ENCODE measurements at regions not wholly inside any gene's neighbourhood (a gene's known extent, or its start where the extent isn't known, plus 50 kb on each side); places are given as distances from the start of the nearest gene placed in this dataset.
"Not testable (repeated sequence)": the region's sequence is repeated elsewhere in the genome, so short reads cannot be mapped to it uniquely, and the experiment has no call there.

DNA sequence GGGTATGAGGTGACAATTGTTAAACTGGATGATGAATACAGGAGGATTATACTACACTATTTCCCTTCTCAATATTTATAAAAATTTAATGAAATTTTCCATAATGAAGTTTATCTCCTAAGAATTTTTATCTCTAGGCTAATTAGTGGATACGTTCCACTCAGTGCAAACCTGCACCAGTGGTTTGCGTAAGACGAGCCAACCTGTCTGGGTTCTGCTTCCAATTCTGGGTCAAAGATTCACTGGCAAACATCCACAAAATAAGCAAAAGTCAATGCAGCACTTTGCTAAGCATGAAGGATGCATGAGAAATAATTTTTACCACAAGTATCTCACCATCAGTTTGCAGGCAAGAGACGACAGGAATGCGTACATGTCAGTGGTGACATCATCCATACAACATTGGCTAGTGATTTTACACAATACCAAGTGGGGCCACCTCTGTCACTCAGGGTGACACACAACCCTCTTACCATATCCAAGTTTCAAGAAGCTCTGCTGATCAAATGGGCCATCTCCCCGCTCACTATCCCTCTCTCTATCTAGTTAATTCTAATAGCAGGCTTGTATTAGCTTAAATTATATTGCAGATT is 51.7 kb downstream of the FAM50B start:
- DNase-seq (ENCODE audit: low read depth in 3 of 3, low spot score in 1 of 3): no peak

DNA sequence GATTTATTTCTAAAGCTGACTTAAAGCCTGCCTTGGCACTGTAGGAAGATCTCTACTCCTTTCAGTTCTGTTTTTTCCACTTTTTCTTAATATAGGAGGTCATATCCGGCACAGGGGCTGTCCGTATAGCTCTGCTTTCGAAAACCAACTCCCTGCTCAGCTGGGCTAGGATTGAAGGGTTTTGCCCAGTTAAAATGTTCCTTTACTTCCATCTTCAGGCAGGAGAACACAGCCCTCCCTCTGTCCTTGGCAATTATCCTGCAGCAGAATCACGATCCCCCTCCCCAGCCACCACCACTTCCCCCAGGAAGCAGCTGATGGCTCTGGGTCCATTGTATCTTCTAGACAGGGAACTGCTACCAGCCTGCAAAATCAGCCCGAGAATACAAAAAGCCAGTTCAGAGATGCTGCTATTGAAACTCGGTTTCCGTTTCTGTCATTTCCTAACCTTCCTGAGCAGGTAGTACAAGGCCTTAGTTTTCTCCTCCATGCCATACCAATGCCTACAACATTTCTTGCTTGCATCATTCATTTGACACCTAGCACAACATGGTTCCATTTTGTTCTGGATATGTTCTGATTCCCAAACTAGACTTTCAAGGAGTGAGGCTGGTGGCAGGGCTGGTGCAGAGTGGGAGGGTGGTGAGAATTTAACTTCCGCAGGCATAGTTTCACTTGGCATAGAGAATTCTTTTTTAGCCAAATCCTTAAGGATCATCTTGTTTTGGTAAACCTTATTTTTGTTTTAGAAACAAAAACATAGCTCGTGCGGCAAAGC is 53.9 kb downstream of the FAM50B start:
- DNase-seq (ENCODE audit: low read depth in 3 of 3, low spot score in 1 of 3): no peak

DNA sequence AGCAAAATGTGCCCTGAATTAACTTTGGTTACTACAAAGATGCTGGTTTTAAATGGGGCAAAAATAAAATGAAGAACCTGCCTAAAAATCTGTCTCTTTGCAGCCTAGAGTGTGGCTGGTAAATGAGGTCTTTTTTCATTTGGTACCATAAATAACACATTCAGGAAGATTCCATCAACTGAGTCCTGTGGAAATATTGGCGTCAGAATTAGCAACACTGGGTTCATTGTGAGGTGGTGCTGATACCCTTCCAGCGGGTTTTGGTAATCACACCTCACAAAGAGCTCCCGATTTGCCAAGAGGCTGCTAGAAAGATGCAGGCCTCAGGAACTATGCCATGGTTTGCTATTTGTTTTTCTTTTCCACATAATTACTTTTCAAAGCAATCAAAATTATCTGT is 55.3 kb downstream of the FAM50B start:
- no peak for DNase-seq (ENCODE audit: low read depth in 3 of 3, low spot score in 1 of 3)

DNA sequence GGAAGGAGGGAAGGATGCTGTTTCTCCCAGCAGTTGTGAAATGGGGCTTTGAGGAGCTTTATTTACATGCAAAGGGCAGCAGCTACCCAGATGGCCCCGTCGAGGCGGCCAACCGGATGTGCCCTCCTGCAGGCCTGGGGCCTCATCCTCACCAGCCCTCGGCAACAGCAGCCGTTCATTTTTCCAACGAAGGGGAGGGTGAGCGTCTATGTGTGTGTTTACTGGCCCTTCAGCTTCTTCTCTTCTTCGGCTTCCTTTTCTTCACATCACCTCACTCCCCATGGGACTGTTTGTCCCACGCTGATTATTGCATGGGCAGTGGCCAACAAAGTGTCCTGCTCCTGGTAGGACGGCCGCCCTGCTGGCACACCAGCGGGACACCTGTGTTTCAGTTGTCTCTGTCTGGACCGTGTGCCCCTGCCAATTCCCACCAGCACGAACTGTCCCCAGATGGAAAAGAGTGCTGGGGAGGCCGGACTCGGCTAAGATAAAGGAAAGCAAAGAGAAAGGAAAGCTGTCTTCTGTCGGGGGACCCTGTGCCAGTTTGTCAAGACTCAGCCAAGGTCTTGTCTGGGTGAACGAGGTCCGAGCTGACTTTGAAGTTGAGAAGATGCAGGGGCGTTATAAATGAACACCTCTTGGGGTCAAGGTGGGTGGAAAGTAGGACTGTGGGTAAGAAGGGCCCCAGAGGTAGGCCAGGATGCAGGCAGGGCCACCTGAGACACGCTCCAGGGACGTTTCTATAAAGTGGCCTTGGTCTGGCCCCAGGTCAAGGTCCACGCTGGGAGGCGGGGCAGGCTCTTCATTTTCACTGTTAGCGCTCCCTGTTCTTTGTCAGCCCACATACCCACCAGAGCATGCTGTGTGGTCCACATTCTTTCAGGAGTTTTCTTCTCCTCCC is 57.0 kb downstream of the FAM50B start:
- DNase-seq (ENCODE audit: low read depth in 3 of 3, low spot score in 1 of 3): no peak

DNA sequence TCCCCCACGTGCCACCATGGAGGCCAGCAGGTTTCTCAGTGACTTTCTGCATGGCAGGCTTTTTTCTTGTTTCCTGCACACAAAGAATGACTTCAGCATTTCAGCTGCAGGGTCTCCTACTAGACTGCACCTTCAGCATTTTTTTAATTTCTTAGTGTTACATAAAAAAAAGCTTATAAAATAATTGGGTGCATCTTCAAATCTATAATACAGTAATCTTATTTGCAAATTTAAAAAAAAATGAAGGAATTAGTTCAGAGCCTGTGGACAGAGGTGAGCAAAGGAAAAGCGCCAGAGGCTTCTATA is 57.6 kb downstream of the FAM50B start:
- no peak for DNase-seq (ENCODE audit: low read depth in 3 of 3, low spot score in 1 of 3)

DNA sequence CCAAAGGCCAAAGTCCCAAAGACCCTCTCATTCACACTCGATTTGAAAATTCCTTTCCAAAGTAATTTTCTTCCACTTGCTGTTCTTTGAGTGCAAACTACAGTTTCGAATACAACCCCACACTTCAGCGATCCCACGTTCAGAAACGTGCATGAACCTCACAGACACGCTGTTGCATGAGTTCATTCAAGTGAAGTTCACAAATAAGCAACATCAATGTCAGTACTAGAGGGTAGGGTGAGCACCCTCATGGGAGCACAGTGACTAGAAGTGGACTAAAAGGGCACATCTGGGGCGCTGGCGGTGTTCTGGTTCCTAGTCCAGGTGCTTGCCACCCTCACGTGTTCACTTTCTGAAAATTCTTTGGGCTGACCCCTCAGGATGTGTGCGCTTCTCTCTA is 59.0 kb downstream of the FAM50B start:
- no peak for DNase-seq (ENCODE audit: low read depth in 3 of 3, low spot score in 1 of 3)

DNA sequence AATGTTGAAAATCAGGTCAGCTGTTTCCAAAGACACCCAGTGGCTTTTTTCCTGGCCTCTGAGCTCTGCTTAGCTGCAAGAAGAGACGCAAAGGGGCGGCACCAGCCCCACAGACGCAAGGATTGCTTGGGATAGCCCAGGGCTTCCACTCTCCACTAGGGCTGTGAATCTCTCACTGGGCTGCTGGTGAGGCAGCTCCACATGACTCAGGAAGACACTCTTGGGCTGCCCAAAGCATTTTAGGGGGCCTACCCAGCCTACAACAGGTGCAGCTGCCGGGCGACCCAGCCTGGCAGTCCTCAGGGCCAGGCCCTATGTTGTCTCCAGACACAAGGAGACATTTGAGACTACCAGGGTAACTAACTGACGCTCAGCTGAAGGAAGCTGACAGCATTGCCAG is 59.8 kb downstream of the FAM50B start:
- no peak for DNase-seq (ENCODE audit: low read depth in 3 of 3, low spot score in 1 of 3)

DNA sequence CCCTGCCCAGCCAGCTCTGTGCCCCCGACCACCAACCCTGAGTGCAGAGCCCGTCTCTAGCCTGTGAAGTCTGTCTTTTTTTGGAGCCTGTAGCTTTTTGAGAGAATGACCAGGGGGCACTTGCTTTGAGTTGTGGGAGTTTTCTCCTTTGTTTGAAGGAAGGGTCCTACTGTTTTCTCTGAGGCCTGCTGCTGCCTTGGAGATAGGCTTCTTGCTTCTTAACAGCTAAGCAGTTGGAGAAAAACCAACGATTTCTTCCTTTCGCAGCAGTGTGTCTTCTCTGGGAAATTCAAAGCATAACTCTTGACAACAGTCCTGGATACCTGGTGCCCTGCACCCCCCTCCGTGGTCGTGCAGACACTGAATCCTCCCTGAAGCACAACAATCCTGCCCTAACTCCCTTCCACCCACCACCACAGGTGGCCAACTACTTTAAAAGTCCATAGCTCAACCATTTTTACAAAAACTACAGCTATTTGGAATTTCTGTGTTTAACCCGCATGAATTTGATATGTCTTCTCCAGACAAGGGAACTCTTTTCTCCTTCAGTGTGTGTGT is 61.0 kb downstream of the FAM50B start:
- no peak for DNase-seq (ENCODE audit: low read depth in 3 of 3, low spot score in 1 of 3)

DNA sequence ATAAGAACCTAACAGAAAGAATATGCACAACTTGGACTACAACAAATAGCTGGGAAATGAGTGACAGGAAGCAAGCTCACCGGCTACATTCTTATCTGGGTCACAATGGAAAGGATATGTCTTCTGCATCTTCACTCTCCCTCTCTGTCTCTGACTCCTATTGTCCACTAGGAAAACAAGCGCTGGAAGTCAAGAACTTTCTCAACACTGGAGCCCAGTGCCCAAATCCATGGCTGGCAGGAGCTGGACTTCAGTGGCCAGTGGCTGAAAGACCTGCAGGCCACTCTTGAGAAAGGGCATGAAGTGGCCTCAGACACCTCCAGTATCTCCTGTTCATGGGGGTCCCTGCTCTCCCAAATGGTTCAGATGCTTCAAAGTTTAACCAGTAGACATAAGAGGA is 62.0 kb downstream of the FAM50B start:
- no peak for DNase-seq (ENCODE audit: low read depth in 3 of 3, low spot score in 1 of 3)

DNA sequence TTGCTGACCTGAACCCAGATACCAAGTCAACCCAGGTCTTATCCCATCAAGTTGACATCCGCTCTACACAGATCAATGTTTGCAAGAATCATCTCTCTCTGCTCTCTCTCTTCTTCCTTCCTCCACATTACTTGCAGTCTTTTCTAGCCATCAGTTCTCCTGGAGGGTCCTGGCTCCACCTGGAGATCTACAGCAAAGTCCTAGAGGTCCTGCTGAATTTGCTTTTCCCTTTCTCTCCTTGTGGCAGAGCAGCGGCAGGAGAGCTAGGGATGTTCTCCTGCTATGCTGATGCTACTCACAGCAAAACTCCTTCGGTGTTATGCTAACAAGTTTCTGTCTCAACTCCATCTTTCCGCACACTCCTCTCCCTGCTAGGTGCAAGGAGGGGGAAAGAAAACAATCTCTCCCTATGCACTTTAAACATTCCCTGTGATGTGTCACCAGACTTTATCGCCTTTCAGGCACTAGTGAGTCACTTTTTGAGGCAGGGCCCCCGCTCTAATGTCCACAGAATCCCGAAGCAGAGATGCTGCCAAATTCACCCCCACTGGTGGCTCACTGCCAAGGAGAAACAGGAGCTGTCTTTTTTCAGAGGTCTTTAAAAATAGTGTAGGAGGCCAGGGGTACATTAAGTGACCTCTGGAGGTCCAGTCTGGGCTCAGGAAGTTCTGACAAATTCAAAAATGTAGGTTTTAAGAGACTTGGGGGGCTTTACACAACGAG is 62.6 kb downstream of the FAM50B start:
- DNase-seq (ENCODE audit: low read depth in 3 of 3, low spot score in 1 of 3): no peak

DNA sequence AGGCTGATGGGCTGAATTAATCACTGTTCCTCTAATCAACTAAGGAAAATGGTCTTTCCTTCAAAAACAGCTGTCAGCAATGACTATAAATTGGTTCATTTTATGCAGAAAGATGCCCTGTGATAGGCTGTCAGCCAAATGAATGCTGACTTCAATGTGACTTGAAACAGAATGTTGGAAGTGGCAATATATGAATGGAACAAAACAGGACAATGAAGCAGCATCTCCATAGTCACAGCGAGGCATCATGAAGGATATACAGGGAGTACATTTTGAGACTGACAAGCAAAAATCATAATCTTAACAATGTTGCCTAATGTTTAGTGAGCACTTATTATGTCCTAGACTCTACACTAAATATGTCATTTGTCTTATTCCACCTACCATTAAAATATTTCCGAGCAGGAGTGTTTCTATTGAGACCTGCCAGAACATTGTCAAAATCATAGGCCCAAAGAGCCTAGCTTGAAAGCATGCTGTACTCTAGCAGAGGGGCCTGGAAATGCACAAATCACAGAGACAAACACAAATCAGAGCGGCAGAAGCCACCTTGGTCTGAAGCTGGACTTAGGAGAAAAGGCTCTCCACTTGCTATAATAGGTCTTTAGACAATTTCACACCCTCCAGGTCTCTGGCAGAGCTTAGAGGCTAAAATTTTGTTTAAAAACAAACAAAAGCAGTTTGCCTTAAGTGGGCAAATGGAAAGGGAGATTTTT is 63.3 kb downstream of the FAM50B start:
- DNase-seq (ENCODE audit: low read depth in 3 of 3, low spot score in 1 of 3): no peak

DNA sequence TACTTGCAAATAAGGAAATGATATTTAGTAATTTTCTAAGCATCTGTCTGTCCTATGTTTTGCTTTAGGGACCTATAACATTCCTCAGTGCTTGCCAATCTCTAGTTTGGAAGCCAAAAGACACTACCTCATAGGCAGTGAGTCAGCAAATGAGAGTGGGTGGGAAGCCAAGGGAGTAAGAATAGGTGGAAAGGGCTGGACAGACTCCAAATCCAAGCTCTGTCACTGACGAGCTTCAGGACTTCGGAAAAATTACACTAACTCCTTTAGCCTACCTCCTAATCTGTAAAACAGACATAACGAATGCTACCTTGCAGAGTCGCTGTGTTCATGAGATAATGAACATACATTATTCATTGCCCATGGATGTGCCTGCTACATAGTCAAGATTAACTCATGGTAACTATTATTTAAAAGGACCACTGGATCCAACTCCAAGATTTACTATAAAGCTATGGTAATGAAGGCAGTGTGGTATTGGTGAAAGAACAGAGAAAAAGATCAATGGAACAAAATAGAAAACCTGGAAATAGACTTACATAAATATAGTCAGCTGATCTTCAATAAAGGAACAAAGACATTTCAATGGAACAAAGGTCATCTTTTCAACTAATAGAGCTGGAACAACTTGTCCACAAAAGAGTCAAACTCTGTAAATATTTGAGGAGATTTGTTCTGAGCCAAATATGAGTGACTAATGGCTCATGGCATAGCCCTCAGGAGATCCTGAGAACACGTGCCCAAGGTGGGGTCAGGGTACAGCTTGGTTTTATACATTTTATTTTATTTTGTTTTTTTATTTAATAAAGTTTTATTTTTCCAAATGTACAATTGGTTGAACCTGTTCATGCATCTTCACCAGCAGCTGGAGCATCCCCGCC is 64.1 kb downstream of the FAM50B start:
- DNase-seq (ENCODE audit: low read depth in 3 of 3, low spot score in 1 of 3): no peak

DNA sequence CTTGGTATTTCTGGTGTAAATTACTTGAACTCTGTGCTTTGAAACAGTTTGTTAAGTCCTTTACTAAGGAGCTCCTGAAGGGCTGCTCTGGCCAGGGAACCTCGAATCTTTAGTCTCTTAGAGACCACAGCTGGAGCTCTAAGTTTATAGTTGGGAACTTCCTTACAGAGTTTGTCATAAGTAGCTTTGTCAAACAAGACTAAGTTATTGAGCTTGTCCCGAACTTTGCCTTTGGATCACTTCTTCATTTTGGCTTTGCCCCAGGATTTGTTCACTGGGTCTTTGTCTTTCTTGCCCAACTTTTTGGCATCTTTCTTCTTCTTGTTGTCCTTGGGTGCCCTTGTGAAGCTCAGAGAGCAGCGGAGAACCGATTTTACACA is 64.8 kb downstream of the FAM50B start:
- no peak for DNase-seq (ENCODE audit: low read depth in 3 of 3, low spot score in 1 of 3)

DNA sequence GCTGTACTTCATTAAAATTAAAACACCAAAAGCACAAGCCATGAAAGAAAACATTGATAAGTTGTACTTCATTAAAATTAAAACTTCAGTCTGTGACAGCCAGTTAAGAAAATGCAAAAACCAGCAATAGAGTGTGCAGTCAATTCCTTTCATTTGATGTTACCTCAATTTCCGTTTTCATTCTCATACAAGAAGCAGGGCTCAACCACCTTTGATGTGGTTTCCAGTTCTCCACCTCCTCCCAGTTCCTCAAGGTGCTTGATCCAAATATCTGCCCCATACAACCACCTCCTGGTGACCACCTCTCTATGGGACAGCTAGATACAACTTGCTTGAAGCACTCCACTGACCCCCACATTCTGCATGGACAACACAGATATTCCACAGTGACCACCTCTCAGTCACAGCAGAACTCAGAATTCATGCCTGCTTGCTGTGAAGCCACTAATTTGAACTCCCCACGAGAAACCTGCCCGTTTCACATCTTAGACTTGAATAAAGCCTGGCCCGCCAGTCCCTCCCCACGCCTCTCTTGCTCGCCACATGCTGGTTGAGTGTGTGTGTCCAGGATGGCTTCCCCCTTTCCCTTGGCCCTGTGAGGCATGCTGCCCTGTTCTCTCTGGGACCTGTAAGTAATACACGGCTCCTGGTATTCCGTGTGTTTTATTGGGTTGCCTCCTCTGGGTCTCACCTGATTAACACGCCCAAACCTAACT is 66.1 kb downstream of the FAM50B start:
- DNase-seq (ENCODE audit: low read depth in 3 of 3, low spot score in 1 of 3): no peak

DNA sequence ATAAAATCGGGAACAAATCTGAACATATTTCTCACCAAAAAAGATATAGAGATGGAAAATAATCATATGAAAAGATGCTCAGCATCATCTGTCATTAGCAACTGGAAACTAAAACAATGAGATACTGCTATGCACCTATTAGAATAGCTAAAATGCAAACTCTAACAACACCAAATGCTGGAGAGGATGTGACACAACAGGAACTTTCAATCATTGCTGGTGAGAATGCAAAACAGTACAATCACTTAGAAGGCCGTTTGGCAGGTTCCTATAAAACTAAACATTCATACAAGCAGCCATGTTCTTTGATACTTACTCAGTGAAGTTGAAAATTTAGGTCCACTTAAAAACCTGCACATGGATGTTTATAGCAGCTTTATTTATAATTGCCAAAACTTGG is 67.0 kb downstream of the FAM50B start:
- no peak for DNase-seq (ENCODE audit: low read depth in 3 of 3, low spot score in 1 of 3)

DNA sequence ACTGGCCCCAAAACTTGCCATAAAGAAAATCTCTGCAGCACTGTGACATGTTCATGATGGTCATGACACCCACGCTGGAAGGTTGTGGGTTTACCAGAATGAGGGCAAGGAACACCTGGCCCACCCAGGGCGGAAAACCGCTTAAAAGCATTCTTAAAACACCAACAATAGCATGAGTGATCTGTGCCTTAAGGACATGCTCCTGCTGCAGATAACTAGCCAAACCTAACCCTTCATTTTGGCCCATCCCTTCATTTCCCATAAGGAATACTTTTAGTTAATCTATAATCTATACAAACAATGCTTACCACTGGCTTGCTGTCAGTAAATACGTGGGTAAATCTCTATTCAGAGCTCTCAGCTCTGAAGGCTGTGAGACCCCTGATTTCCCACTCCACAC is 67.6 kb downstream of the FAM50B start:
- DNase-seq (ENCODE audit: low read depth in 3 of 3, low spot score in 1 of 3): not testable (repeated sequence)

DNA sequence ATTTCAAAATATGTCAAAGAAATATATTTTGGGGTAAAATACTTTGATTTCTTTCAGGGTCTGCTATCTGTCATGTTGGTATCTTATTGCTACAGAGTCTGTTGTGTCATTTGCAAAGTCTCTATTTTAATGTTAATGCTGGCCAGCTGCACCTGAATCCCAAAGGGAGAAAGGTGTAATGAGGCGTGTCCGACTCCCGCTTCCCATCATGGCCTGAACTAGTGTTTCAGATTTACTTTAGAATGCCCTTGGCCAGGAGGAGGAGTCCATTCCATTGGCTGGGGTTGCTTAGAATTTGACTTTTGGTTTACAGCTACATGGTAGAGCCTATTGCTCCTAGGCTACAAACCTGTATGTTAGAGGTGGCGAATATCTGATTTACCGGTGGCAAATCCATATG is 69.3 kb downstream of the FAM50B start:
- DNase-seq (ENCODE audit: low read depth in 3 of 3, low spot score in 1 of 3): no peak

DNA sequence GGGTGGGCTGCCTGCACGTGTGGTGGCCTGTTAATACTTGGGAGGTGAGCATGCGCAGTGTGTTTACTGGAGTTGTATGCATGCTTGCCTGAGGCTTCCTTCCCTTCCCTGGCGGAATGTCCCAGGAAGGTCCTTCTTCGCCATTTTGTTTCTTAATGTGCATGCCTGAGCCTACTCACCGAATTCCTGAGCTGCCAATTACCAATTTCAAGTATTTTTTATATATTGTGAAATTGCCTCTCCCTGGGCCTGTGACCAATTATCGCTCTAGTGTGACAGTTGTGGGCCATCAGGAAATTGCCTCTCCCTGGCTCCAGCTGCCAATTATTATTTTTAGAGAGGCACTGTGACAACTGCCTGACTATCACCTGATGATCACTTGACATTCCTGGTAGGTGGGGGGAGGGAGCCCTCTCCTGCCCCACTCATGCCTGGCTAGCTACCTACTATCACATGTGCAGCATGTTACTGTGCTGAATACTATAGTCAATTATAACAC is 70.0 kb downstream of the FAM50B start:
- DNase-seq (ENCODE audit: low read depth in 3 of 3, low spot score in 1 of 3): no peak

DNA sequence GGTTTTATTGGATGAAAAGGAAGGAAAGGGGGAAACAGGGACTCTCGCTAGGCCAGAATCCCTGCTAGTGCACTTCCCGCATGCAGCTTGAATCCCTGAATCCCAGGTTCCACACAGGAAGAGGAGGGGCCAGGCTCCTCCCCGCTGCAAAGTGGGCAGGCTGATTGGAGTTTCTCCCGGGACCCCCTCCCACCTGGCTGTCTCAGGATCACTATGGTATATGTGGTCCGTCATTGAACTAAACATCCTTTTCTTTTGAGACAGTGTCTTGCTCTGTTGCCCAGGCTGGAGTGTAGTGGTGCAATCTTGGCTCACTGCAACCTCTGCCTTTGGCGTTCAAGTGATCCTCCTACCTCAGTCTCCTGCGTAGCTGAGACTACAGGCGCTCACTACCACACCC is 70.7 kb downstream of the FAM50B start:
- no peak for DNase-seq (ENCODE audit: low read depth in 3 of 3, low spot score in 1 of 3)
